Gastrocnemius medialis (tissue), 4 donors: ENCODE measurements at regions not wholly inside any gene's neighbourhood (a gene's known extent, or its start where the extent isn't known, plus 50 kb on each side); places are given as distances from the start of the nearest gene placed in this dataset.

Experiments used
- ATAC-seq, 2 donors: fragments of 150-250 bp; one replicate each; pipeline ENCODE4 v1.9.1; 2016
- DNase-seq, 2 donors: peaks; one replicate each; pipeline ENCODE4 v3.0.0-alpha.2; 2019
- H3K27ac ChIP-seq, 4 donors: fragments of 200-600 bp; sonication (generic); 1 replicate in 1 of 4; 2 replicates in 3 of 4; pipeline ENCODE4 v1.5.1; 2016 to 2018; ENCODE audit warnings: mild to moderate bottlenecking in 2 of 4, moderate library complexity in 1 of 4
- H3K27me3 ChIP-seq, 3 donors: fragments of 200-600 bp; sonication (generic) in 2 of 3; 1 replicate in 1 of 3; 2 replicates in 2 of 3; pipeline versions ENCODE4 v1.5.1 to v1.6.0; 2016 to 2019; ENCODE audit warnings: mild to moderate bottlenecking in 1 of 3, moderate library complexity in 1 of 3
- H3K36me3 ChIP-seq, 2 donors: fragments of 200-600 bp; sonication (generic) in 1 of 2; one replicate each; pipeline ENCODE4 v1.5.1; 2017 to 2018
- H3K4me1 ChIP-seq, 2 donors: fragments of 200-600 bp; sonication (generic) in 1 of 2; one replicate each; pipeline ENCODE4 v1.5.1; 2016 to 2017; ENCODE audit warnings: mild to moderate bottlenecking in 2 of 2
- H3K4me3 ChIP-seq, 4 donors: fragments of 200-600 bp; sonication (generic) in 3 of 4; 1 replicate in 1 of 4; 2 replicates in 3 of 4; pipeline ENCODE4 v1.5.1; 2016 to 2019; ENCODE audit warnings: mild to moderate bottlenecking in 2 of 4
- H3K9me3 ChIP-seq, 3 donors: fragments of 200-600 bp; sonication (generic) in 2 of 3; 1 replicate in 1 of 3; 2 replicates in 2 of 3; pipeline ENCODE4 v1.5.1; 2016 to 2019
- POLR2A ChIP-seq, 2 donors: fragments of 450-650 bp; IDR thresholded peaks; one replicate each; pipeline ENCODE4 v1.6.1; 2017; ENCODE audit warnings: antibody characterized with exemption in 2 of 2, mild to moderate bottlenecking in 2 of 2, moderate library complexity in 2 of 2
- in situ Hi-C, 4 donors: fragments of 200-750 bp; cut with MboI; loops; one replicate each; pipeline versions ENCODE4 v1.15.0 to v1.8.0; 2017; ENCODE audit warnings: low sequenced_read_pairs in 4 of 4
- intact Hi-C: fragments of 100-400 bp; cut with DNase I; formaldehyde crosslinking; loops from one replicate; pipeline ENCODE4 v1.15.1; 2023; ENCODE audit warnings: low total_unique reads
- TF ChIP-seq, protein P1 (sequence below), 5 experiments: fragments of 450-650 bp in 3 of 5; fragments of 200-600 bp in 2 of 5; sonication (generic) in 2 of 5; IDR thresholded peaks in 4 of 5; conservative IDR thresholded peaks in 1 of 5; 1 replicate in 4 of 5; 2 replicates in 1 of 5; pipeline ENCODE4 v1.5.1; 2016 to 2019; ENCODE audit warnings: antibody characterized with exemption in 5 of 5, mild to moderate bottlenecking in 3 of 5, moderate library complexity in 3 of 5

DNA sequence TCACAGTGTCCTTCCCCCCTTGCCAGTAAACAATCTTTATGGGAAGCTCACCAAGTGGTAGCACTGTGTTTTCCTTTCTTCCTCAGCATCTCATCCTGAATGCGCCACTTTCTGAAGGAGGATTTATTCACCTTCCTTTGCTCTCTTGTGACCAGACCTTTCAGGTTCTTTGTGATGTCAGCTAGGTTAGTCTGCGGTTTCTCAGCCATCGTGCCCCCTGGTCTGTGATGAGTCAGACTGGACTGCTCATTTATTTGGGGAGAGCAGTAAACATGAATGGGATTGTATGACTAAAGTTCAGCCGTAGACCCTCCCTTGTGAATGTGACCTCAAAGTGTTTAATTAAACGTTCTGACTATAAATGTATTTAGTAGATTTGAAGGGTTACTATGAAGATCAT is 235.1 kb upstream of the CELF2 start:
- in situ Hi-C loops, result no loop called here
- no peak for TF ChIP-seq POLR2A (IDR thresholded peaks at IDR 0.05)
- TF ChIP-seq, protein P1, sequence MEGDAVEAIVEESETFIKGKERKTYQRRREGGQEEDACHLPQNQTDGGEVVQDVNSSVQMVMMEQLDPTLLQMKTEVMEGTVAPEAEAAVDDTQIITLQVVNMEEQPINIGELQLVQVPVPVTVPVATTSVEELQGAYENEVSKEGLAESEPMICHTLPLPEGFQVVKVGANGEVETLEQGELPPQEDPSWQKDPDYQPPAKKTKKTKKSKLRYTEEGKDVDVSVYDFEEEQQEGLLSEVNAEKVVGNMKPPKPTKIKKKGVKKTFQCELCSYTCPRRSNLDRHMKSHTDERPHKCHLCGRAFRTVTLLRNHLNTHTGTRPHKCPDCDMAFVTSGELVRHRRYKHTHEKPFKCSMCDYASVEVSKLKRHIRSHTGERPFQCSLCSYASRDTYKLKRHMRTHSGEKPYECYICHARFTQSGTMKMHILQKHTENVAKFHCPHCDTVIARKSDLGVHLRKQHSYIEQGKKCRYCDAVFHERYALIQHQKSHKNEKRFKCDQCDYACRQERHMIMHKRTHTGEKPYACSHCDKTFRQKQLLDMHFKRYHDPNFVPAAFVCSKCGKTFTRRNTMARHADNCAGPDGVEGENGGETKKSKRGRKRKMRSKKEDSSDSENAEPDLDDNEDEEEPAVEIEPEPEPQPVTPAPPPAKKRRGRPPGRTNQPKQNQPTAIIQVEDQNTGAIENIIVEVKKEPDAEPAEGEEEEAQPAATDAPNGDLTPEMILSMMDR (IDR thresholded peaks at IDR 0.05 in 4 of 5, conservative IDR thresholded peaks at IDR 0.05 in 1 of 5), result no peak
- Histone ChIP-seq H3K4me1 (no peaks in the 10 kb centered on the region), H3K27me3 (no peaks in the 10 kb centered on the region), H3K4me3 (no peak overlapping the region), H3K36me3 (no peaks in the 10 kb centered on the region), H3K27ac (no peak overlapping the region), H3K9me3 (no peaks in the 10 kb centered on the region)
- DNase-seq (no peak), ATAC-seq (no peak)
- intact Hi-C loops, result no loop called here

DNA sequence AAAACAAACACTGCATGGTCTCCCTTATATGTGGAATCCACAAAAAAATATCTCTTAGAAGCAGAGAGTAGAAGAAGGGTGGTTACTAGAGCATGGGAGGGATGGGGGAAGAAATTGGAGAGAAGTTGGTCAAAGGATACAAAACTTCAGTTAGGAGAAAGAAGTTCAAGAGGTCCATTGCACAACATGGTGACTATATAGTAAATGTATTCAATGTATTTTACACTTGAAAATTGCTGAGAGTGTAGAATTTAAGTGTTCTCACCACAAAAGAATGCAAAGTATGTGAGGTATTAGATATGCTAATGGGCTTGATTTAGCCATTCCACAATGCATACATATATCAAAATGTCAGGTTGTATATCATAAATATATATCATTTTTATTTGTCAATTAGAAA is 232.0 kb upstream of the CELF2 start:
- TF ChIP-seq, protein P1 (IDR thresholded peaks at IDR 0.05 in 4 of 5, conservative IDR thresholded peaks at IDR 0.05 in 1 of 5), result no peak
- no peak for TF ChIP-seq POLR2A (IDR thresholded peaks at IDR 0.05)
- H3K27ac ChIP-seq, result no peak overlapping the region
- ATAC-seq (no peak), DNase-seq (no peak)
- H3K36me3 ChIP-seq, result no peaks in the 10 kb centered on the region
- no peak overlapping the region for H3K4me3 ChIP-seq
- no peaks in the 10 kb centered on the region for H3K4me1 ChIP-seq
- H3K9me3 ChIP-seq, result no peaks in the 10 kb centered on the region
- intact Hi-C loops, result no loop called here
- H3K27me3 ChIP-seq, result no peaks in the 10 kb centered on the region
- in situ Hi-C loops, result no loop called here

DNA sequence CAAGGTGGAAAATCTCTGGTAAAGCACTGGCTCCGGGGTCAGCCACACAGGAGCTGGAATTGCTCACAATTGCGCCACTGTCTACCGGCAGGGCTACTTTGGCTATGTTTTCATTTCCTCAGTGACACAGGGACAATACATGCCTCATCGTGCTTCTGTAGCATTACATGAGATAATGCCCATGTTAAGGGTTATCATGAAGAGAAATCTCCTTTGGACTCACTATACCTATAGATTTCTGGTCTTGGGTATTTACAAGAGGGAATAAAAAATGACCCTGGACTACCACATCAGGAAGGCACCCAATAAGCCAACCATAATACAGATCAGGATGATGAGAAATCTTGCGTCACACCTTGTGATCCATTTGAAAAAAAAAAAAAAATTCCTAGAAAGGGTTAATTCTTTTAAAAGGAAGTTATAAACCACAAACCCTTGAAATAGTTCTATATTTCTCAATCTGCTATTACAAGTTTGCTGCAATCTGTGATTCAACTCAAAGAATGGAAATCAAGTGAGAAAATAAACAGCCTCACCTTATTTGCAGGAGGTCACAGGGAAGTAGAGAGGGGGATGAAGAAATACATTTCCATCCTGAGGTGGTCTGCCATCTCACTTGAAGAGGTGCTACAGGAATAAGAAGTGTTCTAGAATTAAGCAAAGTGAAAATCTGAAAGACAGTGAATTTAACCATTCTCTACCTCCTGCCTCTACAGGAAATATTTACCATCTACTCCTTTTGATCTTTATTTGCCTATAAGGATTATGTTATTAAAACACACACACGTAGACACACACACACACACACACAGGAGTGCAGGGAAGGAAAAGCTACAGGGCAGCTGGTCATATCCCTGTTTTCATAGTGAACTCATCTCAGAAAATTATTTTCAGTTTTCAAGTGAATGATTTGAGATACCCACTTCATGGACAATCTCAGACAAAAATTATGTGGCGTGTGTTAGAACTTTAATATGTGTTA is 231.3 kb upstream of the CELF2 start:
- Histone ChIP-seq H3K36me3 (no peaks in the 10 kb centered on the region), H3K27me3 (no peaks in the 10 kb centered on the region), H3K9me3 (no peaks in the 10 kb centered on the region), H3K27ac (no peak overlapping the region), H3K4me1 (no peaks in the 10 kb centered on the region), H3K4me3 (no peak overlapping the region)
- no peak for TF ChIP-seq POLR2A (IDR thresholded peaks at IDR 0.05)
- TF ChIP-seq, protein P1 (IDR thresholded peaks at IDR 0.05 in 4 of 5, conservative IDR thresholded peaks at IDR 0.05 in 1 of 5), result no peak
- ATAC-seq (no peak), DNase-seq (no peak)
- in situ Hi-C loops (no loop called here), intact Hi-C loops (no loop called here)

DNA sequence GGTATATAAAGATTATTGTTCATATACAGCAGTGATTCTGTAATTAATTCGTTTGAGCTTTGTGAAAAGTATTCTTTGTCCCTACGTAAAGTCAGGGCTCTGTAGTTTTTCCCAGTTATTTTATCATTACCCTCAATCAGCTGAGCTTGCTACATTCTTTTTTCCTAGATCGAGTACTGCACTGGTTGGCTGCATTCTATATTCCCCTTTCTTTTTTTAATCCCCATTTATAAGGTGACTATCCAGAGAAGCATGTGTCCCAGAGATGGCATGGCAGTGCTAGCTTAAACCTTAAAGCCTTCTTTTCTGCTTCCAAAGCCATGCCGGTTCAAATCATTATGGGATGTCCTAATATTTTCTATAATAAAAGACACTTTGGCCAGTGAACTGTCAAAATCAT is 230.1 kb upstream of the CELF2 start:
- Histone ChIP-seq H3K4me3 (no peak overlapping the region), H3K36me3 (no peaks in the 10 kb centered on the region), H3K27ac (peak overlapping the region in 1 of 4 donors; percentile 0), H3K9me3 (no peaks in the 10 kb centered on the region), H3K4me1 (no peaks in the 10 kb centered on the region), H3K27me3 (peaks cover 0 to 2% (median 0%) of the 10 kb centered on the region in 3 donors)
- no peak for ATAC-seq
- no peak for DNase-seq
- TF ChIP-seq, protein P1 (IDR thresholded peaks at IDR 0.05 in 4 of 5, conservative IDR thresholded peaks at IDR 0.05 in 1 of 5), result no peak
- no peak for TF ChIP-seq POLR2A (IDR thresholded peaks at IDR 0.05)
- intact Hi-C loops (no loop called here), in situ Hi-C loops (no loop called here)
